H9 (cell line): ENCODE measurements at regions not wholly inside any gene's neighbourhood (a gene's known extent, or its start where the extent isn't known, plus 50 kb on each side); places are given as distances from the start of the nearest gene placed in this dataset.

ENCODE experiments used
- DNase-seq: peaks from one replicate; pipeline ENCODE4 v3.0.0-alpha.2; 2017
- H2AFZ ChIP-seq: one replicate; pipeline ENCODE4 v1.6.1; 2013; ENCODE audit warnings: mild to moderate bottlenecking, low read length, control low read depth, moderate library complexity
- H2AK5ac ChIP-seq: 2 replicates; pipeline ENCODE4 v1.6.1; 2013; ENCODE audit warnings: low read length, control low read depth, mixed read lengths; ENCODE audit not compliant: insufficient read length
- H2BK120ac ChIP-seq: one replicate; pipeline ENCODE4 v1.6.1; 2013; ENCODE audit warnings: low read depth, mild to moderate bottlenecking, low read length, control low read depth, inconsistent platforms; ENCODE audit not compliant: poor library complexity, severe bottlenecking
- H2BK12ac ChIP-seq: 2 replicates; pipeline ENCODE4 v1.6.1; 2013; ENCODE audit warnings: low read length, control low read depth, mixed read lengths, low read depth; ENCODE audit not compliant: insufficient read length
- H2BK15ac ChIP-seq: 2 replicates; pipeline ENCODE4 v1.6.1; 2013; ENCODE audit warnings: low read depth, low read length, control low read depth
- H2BK20ac ChIP-seq: one replicate; pipeline ENCODE4 v1.6.1; 2013; ENCODE audit warnings: low read depth, mild to moderate bottlenecking, low read length, control low read depth, inconsistent platforms; ENCODE audit not compliant: poor library complexity, severe bottlenecking
- H2BK5ac ChIP-seq: 2 replicates; pipeline ENCODE4 v1.6.1; 2013; ENCODE audit warnings: low read length, control low read depth, mixed read lengths; ENCODE audit not compliant: insufficient read length
- H3K14ac ChIP-seq: 2 replicates; pipeline ENCODE4 v1.6.1; 2013; ENCODE audit warnings: low read length, control low read depth; ENCODE audit not compliant: insufficient read depth
- H3K18ac ChIP-seq: 2 replicates; pipeline ENCODE4 v1.6.1; 2013; ENCODE audit warnings: low read depth, mild to moderate bottlenecking, mixed read lengths, low read length, control low read depth; ENCODE audit not compliant: insufficient read length
- H3K23ac ChIP-seq: 2 replicates; pipeline ENCODE4 v1.6.1; 2013; ENCODE audit warnings: low read length, control low read depth, mixed read lengths, low read depth; ENCODE audit not compliant: insufficient read length
- H3K23me2 ChIP-seq: 2 replicates; pipeline ENCODE4 v1.6.1; 2013; ENCODE audit warnings: low read depth, mild to moderate bottlenecking, mixed read lengths, low read length, control low read depth; ENCODE audit not compliant: insufficient read length, poor library complexity, severe bottlenecking
- H3K27ac ChIP-seq: 2 replicates; pipeline ENCODE4 v1.5.1; 2013; ENCODE audit warnings: low read length, control low read depth, mixed read lengths, low read depth; ENCODE audit not compliant: insufficient read length
- H3K27me3 ChIP-seq: 2 replicates; pipeline ENCODE4 v1.6.1; 2013; ENCODE audit warnings: low read length, control low read depth, inconsistent platforms; ENCODE audit not compliant: insufficient read depth
- H3K4ac ChIP-seq: 2 replicates; pipeline ENCODE4 v1.6.1; 2013; ENCODE audit warnings: low read depth, mild to moderate bottlenecking, control low read depth, inconsistent platforms, low read length, moderate library complexity
- H3K4me1 ChIP-seq: 2 replicates; pipeline ENCODE4 v1.6.1; 2013; ENCODE audit warnings: low read length, control low read depth, inconsistent platforms; ENCODE audit not compliant: insufficient read depth
- H3K4me2 ChIP-seq: 2 replicates; pipeline ENCODE4 v1.6.1; 2013; ENCODE audit warnings: low read length, control low read depth, mixed read lengths; ENCODE audit not compliant: insufficient read length, insufficient read depth
- H3K56ac ChIP-seq: 2 replicates; pipeline ENCODE4 v1.6.1; 2013; ENCODE audit warnings: low read depth, mild to moderate bottlenecking, mixed read lengths, low read length, control low read depth; ENCODE audit not compliant: insufficient read length
- H3K79me1 ChIP-seq: 2 replicates; pipeline ENCODE4 v1.6.1; 2013; ENCODE audit warnings: low read depth, mild to moderate bottlenecking, moderate library complexity, low read length, control low read depth, inconsistent platforms; ENCODE audit not compliant: insufficient read depth, poor library complexity, severe bottlenecking
- H3K79me2 ChIP-seq: 2 replicates; pipeline ENCODE4 v1.6.1; 2013; ENCODE audit warnings: low read length, control low read depth, inconsistent platforms; ENCODE audit not compliant: insufficient read depth
- H3K9ac ChIP-seq: 2 replicates; pipeline ENCODE4 v1.6.1; 2013; ENCODE audit warnings: low read length, control low read depth, mixed read lengths; ENCODE audit not compliant: insufficient read length; ENCODE audit errors: extremely low read depth
- H3K9me3 ChIP-seq: one replicate; pipeline ENCODE4 v1.6.1; 2013; ENCODE audit warnings: low read depth, low read length, inconsistent platforms; ENCODE audit not compliant: control insufficient read depth
- H3T11ph ChIP-seq: one replicate; pipeline ENCODE4 v1.6.1; 2013; ENCODE audit warnings: mild to moderate bottlenecking, low read length, control low read depth, inconsistent platforms
- H4K20me1 ChIP-seq: one replicate; pipeline ENCODE4 v1.6.1; 2013; ENCODE audit not compliant: control insufficient read depth, insufficient read length, insufficient read depth
- H4K5ac ChIP-seq: 2 replicates; pipeline ENCODE4 v1.6.1; 2013; ENCODE audit warnings: low read depth, mild to moderate bottlenecking, mixed read lengths, low read length, control low read depth; ENCODE audit not compliant: insufficient read length
- H4K8ac ChIP-seq: replicated peaks from 2 replicates; pipeline ENCODE4 v1.6.1; 2013; ENCODE audit warnings: low read length, control low read depth, mixed read lengths, low read depth; ENCODE audit not compliant: insufficient read length
- H4K91ac ChIP-seq: 2 replicates; pipeline ENCODE4 v1.6.1; 2013; ENCODE audit warnings: low read depth, mild to moderate bottlenecking, moderate library complexity, mixed read lengths, low read length, control low read depth; ENCODE audit not compliant: insufficient read length
- H3K27ac Mint-ChIP-seq, 3 experiments: 2 replicates in 2 of 3; 3 replicates in 1 of 3; pipeline ENCODE4 v1.8.0; 2020 to 2021; ENCODE audit warnings: mixed read lengths in 3 of 3, mild to moderate bottlenecking in 1 of 3, moderate library complexity in 1 of 3
- H3K27me3 Mint-ChIP-seq: 2 replicates; pipeline ENCODE4 v1.8.0; 2021; ENCODE audit warnings: low read depth, mild to moderate bottlenecking, moderate library complexity, mixed read lengths
- H3K36me3 Mint-ChIP-seq, 3 experiments: 2 replicates in 2 of 3; 3 replicates in 1 of 3; pipeline ENCODE4 v1.8.0; 2020 to 2021; ENCODE audit warnings: low read depth in 3 of 3, mixed read lengths in 3 of 3; ENCODE audit not compliant: insufficient read depth in 1 of 3
- H3K4me1 Mint-ChIP-seq, 2 experiments: 2 replicates each; pipeline ENCODE4 v1.8.0; 2020; ENCODE audit warnings: mixed read lengths in 2 of 2
- H3K4me3 Mint-ChIP-seq, 2 experiments: 2 replicates in 1 of 2; 3 replicates in 1 of 2; pipeline ENCODE4 v1.8.0; 2020 to 2021; ENCODE audit warnings: mild to moderate bottlenecking in 2 of 2, mixed read lengths in 2 of 2, moderate library complexity in 1 of 2
- H3K9me3 Mint-ChIP-seq, 2 experiments: 2 replicates in 1 of 2; 3 replicates in 1 of 2; pipeline ENCODE4 v1.8.0; 2020; ENCODE audit warnings: mild to moderate bottlenecking in 2 of 2, mixed read lengths in 2 of 2, moderate library complexity in 1 of 2
- WGBS: extraction: QIAGEN DNeasy Blood & Tissue Kit; methylation state at CpG from one replicate; pipeline ENCODE4 v1.1.7; 2013; ENCODE audit warnings: missing lambda C conversion rate, low lambda C conversion rate, mixed read lengths; ENCODE audit not compliant: insufficient read length; ENCODE audit errors: extremely low coverage; 5-methylcytosine and 5-hydroxymethylcytosine counted together
- TF ChIP-seq, protein P1 (sequence below): fragments of 200-600 bp; sonication (generic); conservative IDR thresholded peaks from 3 replicates; pipeline ENCODE4 v1.8.0; 2021; ENCODE audit warnings: antibody characterized with exemption, mild to moderate bottlenecking

DNA sequence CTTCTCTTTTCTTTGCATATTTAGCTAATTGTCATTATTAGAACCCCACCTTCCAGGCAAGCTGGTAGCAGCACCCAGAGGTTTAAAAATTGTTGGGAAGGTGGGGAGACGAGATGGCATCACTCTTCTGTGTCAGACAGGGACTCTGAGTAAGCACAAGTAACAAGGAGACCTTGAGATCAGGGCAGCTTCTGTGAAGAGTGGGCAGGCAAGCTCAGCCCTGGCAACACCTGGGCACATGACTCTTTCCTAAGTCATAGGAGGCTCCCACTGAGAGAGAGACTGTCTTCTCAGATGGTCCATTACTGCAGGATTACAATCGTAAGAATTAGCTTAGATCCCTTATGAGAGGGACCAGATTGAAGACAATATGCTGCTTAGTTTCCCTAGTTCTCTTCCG lies 183.5 kb downstream of the BRINP2 start:
- no CpG with 5 or more reads among the region's 3 CpGs for WGBS
- H3K79me1 ChIP-seq: no peaks in the 10 kb centered on the region
- no peaks in the 10 kb centered on the region for H3K27me3 ChIP-seq
- no peak overlapping the region for H3K9ac ChIP-seq
- H3K18ac ChIP-seq: no peak overlapping the region
- no peak overlapping the region for H3T11ph ChIP-seq
- peaks cover 18% of the 10 kb centered on the region for H3K4me1 ChIP-seq
- no peak overlapping the region for H2BK12ac ChIP-seq
- no peak overlapping the region; the same call in 1 of the 2 replicates for H3K14ac ChIP-seq
- H2BK20ac ChIP-seq: no peak overlapping the region
- H3K4me3 Mint-ChIP-seq: no peak overlapping the region
- no peaks in the 10 kb centered on the region for H3K23me2 ChIP-seq
- H3K9me3 Mint-ChIP-seq: no peaks in the 10 kb centered on the region
- H4K20me1 ChIP-seq: no peaks in the 10 kb centered on the region
- H3K27me3 Mint-ChIP-seq: no peaks in the 10 kb centered on the region; the same call in 1 of the 2 replicates
- H3K36me3 Mint-ChIP-seq: no peaks in the 10 kb centered on the region
- no peak overlapping the region for H2AFZ ChIP-seq
- 0 out of 4 replicates have a peak, but pooled peaks cover 3 to 4% of the 10 kb centered on the region in 2 experiments for H3K4me1 Mint-ChIP-seq
- H4K5ac ChIP-seq: no peak overlapping the region
- DNase-seq: no peak
- no peak overlapping the region for H3K4me2 ChIP-seq
- no peak overlapping the region for H4K91ac ChIP-seq
- TF ChIP-seq, protein P1, sequence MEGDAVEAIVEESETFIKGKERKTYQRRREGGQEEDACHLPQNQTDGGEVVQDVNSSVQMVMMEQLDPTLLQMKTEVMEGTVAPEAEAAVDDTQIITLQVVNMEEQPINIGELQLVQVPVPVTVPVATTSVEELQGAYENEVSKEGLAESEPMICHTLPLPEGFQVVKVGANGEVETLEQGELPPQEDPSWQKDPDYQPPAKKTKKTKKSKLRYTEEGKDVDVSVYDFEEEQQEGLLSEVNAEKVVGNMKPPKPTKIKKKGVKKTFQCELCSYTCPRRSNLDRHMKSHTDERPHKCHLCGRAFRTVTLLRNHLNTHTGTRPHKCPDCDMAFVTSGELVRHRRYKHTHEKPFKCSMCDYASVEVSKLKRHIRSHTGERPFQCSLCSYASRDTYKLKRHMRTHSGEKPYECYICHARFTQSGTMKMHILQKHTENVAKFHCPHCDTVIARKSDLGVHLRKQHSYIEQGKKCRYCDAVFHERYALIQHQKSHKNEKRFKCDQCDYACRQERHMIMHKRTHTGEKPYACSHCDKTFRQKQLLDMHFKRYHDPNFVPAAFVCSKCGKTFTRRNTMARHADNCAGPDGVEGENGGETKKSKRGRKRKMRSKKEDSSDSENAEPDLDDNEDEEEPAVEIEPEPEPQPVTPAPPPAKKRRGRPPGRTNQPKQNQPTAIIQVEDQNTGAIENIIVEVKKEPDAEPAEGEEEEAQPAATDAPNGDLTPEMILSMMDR: no peak
- H3K27ac ChIP-seq: no peak overlapping the region
- H3K9me3 ChIP-seq: no peaks in the 10 kb centered on the region
- no peak overlapping the region for H2BK120ac ChIP-seq
- H4K8ac ChIP-seq: no peak overlapping the region
- no peak overlapping the region for H3K4ac ChIP-seq
- H3K23ac ChIP-seq: no peak overlapping the region
- no peak overlapping the region for H2BK15ac ChIP-seq
- no peak overlapping the region for H3K27ac Mint-ChIP-seq
- H3K79me2 ChIP-seq: no peaks in the 10 kb centered on the region
- H3K56ac ChIP-seq: no peak overlapping the region
- H2BK5ac ChIP-seq: no peak overlapping the region
- H2AK5ac ChIP-seq: no peak overlapping the region
